Colonic mucosa (tissue), 4 donors: ENCODE measurements at regions not wholly inside any gene's neighbourhood (a gene's known extent, or its start where the extent isn't known, plus 50 kb on each side); places are given as distances from the start of the nearest gene placed in this dataset.

ENCODE experiments used
- DNase-seq: peaks from one replicate; pipeline ENCODE4 v3.0.0-alpha.2; 2020
- H3K27ac ChIP-seq: fragments of 200-600 bp; one replicate; pipeline ENCODE4 v1.8.0; 2021
- H3K27me3 ChIP-seq: fragments of 200-600 bp; one replicate; pipeline ENCODE4 v1.8.0; 2021
- H3K36me3 ChIP-seq: fragments of 200-600 bp; one replicate; pipeline ENCODE4 v1.8.0; 2021
- H3K4me1 ChIP-seq: fragments of 200-600 bp; one replicate; pipeline ENCODE4 v1.8.0; 2021; ENCODE audit warnings: mild to moderate bottlenecking
- H3K4me3 ChIP-seq: fragments of 200-600 bp; one replicate; pipeline ENCODE4 v1.8.0; 2021
- H3K9ac ChIP-seq, 2 donors: one replicate each; pipeline ENCODE4 v1.7.0; 2013; ENCODE audit warnings: control low read depth in 2 of 2, low read depth in 2 of 2, low read length in 2 of 2
- H3K9me3 ChIP-seq: fragments of 200-600 bp; one replicate; pipeline ENCODE4 v1.8.0; 2021
- CTCF ChIP-seq: fragments of 200-600 bp; IDR thresholded peaks from one replicate; pipeline ENCODE4 v1.8.0; 2022; ENCODE audit warnings: antibody characterized with exemption, mild to moderate bottlenecking
- intact Hi-C: fragments of 100-400 bp; cut with DNase I; formaldehyde crosslinking; loops from one replicate; pipeline ENCODE4 v1.14.1; 2022
- donor health status: healthy.
- donor health status: DM: no; HTN: no; CAD: no.
- donor health status: DM: no; HTN: no; CAD: no.

DNA sequence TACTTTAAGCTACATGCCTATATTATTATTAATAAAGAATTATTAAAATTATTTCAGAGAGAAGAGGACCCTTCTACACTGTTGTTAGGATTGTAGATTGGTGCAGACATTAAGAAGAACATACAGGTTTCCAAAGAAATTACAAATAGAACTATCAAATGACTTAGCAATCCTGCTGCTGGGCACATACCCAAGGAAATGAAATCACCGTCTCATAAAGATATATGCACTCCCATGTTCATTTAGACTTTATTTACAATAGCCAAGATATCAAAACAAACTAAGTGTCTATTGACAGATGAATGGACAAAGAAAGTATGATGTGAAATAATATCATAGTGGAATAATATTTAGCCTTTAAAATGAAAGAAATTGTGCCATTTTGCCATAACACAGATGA is 687.7 kb upstream of the POU3F2 start:
- H3K27me3 ChIP-seq = no peaks in the 10 kb centered on the region
- intact Hi-C loops = no loop called here
- H3K9ac ChIP-seq = no peak overlapping the region
- H3K4me3 ChIP-seq = no peak overlapping the region
- H3K4me1 ChIP-seq = no peaks in the 10 kb centered on the region
- no peak for TF ChIP-seq CTCF
- no peak overlapping the region for H3K27ac ChIP-seq
- no peaks in the 10 kb centered on the region for H3K36me3 ChIP-seq
- DNase-seq = no peak
- no peaks in the 10 kb centered on the region for H3K9me3 ChIP-seq

DNA sequence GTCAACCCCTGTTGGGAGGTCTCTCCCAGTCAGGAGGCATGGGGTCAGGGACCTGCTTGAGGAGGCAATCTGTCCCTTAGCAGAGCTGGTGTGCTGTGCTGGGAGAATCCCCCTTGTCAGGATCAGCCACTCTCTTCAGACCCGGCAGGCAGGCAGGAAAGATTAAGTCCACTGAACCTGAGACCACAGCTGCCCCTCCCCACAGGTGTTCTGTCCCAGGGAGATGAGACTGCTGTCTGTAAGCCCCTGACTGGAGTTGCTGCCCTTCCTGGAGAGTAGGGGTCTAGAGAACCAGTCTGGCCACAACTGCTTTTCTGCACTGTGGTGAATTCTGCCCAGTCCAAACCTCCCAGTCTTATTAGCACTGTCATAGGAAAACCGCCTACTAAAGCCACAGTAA is 677.8 kb upstream of the POU3F2 start:
- TF ChIP-seq CTCF = no peak
- H3K4me1 ChIP-seq = no peaks in the 10 kb centered on the region
- H3K4me3 ChIP-seq = no peak overlapping the region
- no peak overlapping the region for H3K27ac ChIP-seq
- H3K27me3 ChIP-seq = no peaks in the 10 kb centered on the region
- H3K9ac ChIP-seq = no peak overlapping the region
- no peaks in the 10 kb centered on the region for H3K36me3 ChIP-seq
- no peaks in the 10 kb centered on the region for H3K9me3 ChIP-seq
- no peak for DNase-seq
- intact Hi-C loops = no loop called here

DNA sequence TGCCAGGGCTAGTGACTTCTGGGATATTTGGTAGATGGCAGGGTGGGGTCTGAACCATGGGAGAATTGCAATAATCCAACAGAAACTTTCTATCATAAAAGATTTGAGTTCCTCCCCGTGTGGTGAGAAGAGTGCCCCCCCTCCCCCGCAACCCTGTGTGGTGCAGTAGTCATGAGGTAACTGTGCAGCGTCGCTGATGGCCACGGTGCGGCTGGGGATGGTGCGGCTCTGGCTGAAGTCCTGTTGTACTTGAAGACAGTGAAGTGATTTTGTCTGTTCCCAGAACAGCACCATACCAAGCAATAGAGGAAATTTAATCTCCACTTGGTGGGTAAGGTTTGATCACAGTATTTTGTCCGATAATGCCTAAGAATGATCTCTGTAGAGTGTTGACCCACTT is 654.8 kb upstream of the POU3F2 start:
- Histone ChIP-seq H3K9ac (no peak overlapping the region), H3K4me1 (no peaks in the 10 kb centered on the region), H3K9me3 (no peaks in the 10 kb centered on the region), H3K27me3 (no peaks in the 10 kb centered on the region), H3K4me3 (no peak overlapping the region), H3K27ac (no peak overlapping the region), H3K36me3 (no peaks in the 10 kb centered on the region)
- intact Hi-C loops = no loop called here
- TF ChIP-seq CTCF = no peak
- DNase-seq = no peak

GRCh38 chr6:98200084-98200483 is 634.3 kb upstream of the POU3F2 start:
- Histone ChIP-seq H3K27me3 (no peaks in the 10 kb centered on the region), H3K9me3 (no peaks in the 10 kb centered on the region), H3K9ac (no peak overlapping the region), H3K4me3 (no peak overlapping the region), H3K36me3 (no peaks in the 10 kb centered on the region), H3K27ac (no peak overlapping the region), H3K4me1 (no peaks in the 10 kb centered on the region)
- no peak for DNase-seq
- no peak for TF ChIP-seq CTCF
- intact Hi-C loops = no loop called here

GRCh38 chr6:98203170-98203806 is 631.1 kb upstream of the POU3F2 start:
- no peak for TF ChIP-seq CTCF
- H3K9me3 ChIP-seq = no peaks in the 10 kb centered on the region
- H3K27me3 ChIP-seq = no peaks in the 10 kb centered on the region
- no peak overlapping the region for H3K27ac ChIP-seq
- H3K4me3 ChIP-seq = no peak overlapping the region
- H3K9ac ChIP-seq = no peak overlapping the region
- no peak for DNase-seq
- H3K4me1 ChIP-seq = no peaks in the 10 kb centered on the region
- no peaks in the 10 kb centered on the region for H3K36me3 ChIP-seq
- intact Hi-C loops = no loop called here

DNA sequence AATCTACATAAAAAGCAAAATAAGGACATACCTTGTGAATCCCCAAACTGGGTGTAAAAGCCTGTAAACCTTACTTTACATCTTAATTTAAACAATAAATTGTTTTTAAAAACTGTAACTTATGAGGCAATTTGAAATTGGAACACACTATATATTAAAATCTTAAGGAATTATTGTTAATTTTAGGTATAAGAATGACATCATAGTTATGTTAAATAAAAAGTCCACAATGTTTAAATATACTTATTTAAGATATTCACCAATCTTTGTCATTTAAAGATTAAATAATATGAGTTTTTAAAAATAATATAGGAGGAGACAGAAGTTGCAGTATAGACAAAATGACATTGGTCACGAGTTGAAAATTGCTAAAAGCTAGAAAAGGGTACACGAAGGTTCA is 621.9 kb upstream of the POU3F2 start:
- TF ChIP-seq CTCF = no peak
- DNase-seq = no peak
- intact Hi-C loops = no loop called here
- no peaks in the 10 kb centered on the region for H3K27me3 ChIP-seq
- no peaks in the 10 kb centered on the region for H3K4me1 ChIP-seq
- no peak overlapping the region for H3K9ac ChIP-seq
- H3K9me3 ChIP-seq = no peaks in the 10 kb centered on the region
- no peaks in the 10 kb centered on the region for H3K36me3 ChIP-seq
- no peak overlapping the region for H3K27ac ChIP-seq
- H3K4me3 ChIP-seq = no peak overlapping the region
